ENCODE measurements at regions not wholly inside any gene's neighbourhood (a gene's known extent, or its start where the extent isn't known, plus 50 kb on each side); places are given as distances from the start of the nearest gene placed in this dataset.

DNA sequence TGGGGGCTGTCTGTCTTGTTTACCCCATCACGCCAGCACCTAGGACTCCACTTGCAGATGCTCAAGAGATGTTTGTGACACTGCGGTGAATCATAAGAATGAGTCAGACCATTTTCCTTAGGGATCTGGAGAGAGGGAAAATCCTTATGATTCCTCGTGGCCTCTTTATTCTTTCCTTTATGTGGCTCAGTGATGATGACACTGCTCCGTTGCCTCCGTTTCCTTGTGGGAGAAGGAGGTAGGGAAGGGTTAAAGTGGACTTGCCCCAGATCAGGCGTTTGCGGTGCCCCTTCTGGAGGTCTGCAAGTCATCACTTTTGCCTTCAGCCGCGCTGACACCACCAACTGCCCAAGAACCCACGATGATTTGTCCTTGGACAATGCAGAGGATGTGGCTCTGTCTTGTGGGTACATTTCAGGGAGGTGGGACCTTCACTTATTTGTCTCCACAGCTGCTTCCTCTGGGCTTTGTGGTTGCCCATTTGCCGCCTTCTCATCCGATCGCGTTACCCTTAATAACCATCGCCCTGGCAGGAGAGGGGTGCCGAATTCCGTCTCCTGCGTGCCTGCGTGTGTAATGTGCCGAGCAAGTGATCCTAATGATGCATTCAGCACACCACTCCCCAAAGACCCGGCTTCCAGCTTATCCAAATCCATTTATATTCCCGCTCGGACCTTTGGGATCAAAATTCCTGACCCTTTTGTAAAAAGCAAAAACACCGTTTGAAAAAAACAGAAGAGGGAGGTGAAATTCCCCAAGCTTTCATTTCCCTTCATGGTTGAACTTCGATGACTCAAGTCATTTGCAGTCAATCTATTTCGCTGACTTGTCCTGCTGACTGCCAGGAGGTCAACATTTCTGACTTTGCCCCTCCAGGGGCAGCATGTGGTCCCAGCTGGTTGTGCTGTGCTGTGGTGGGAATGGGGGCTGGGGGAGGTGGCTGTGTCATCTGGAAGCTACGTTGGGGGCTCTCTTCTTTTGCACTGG is 87.2 kb upstream of the IRX3 start:
- TF ChIP-seq POLR2A (IDR thresholded peaks at IDR 0.05; ENCODE audit: low read depth): no peak
- TF ChIP-seq, protein P1, sequence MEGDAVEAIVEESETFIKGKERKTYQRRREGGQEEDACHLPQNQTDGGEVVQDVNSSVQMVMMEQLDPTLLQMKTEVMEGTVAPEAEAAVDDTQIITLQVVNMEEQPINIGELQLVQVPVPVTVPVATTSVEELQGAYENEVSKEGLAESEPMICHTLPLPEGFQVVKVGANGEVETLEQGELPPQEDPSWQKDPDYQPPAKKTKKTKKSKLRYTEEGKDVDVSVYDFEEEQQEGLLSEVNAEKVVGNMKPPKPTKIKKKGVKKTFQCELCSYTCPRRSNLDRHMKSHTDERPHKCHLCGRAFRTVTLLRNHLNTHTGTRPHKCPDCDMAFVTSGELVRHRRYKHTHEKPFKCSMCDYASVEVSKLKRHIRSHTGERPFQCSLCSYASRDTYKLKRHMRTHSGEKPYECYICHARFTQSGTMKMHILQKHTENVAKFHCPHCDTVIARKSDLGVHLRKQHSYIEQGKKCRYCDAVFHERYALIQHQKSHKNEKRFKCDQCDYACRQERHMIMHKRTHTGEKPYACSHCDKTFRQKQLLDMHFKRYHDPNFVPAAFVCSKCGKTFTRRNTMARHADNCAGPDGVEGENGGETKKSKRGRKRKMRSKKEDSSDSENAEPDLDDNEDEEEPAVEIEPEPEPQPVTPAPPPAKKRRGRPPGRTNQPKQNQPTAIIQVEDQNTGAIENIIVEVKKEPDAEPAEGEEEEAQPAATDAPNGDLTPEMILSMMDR (IDR thresholded peaks at IDR 0.05): no peak
- TF ChIP-seq EP300 (IDR thresholded peaks at IDR 0.05): no peak
- TF ChIP-seq POLR2AphosphoS5 (IDR thresholded peaks at IDR 0.05): no peak
